SK-N-SH (cell line): ENCODE measurements at regions not wholly inside any gene's neighbourhood (a gene's known extent, or its start where the extent isn't known, plus 50 kb on each side); places are given as distances from the start of the nearest gene placed in this dataset.

Source experiments
- CTCF ChIA-PET: fragments of 300-600, 350-600 bp; formaldehyde crosslinking; extraction: SDS; loops from one replicate; lab custom pipeline; 2021; lab: Yijun Ruan, JAX
- POLR2A ChIA-PET: fragments of 350-600 bp; sonication (Branson Sonifier 250); formaldehyde crosslinking; extraction: SDS; loops from one replicate; lab custom pipeline; 2020; ENCODE audit warnings: antibody characterized with exemption, inconsistent platforms; lab: Yijun Ruan, JAX
- DNase-seq: peaks from one replicate; pipeline ENCODE4 v3.0.0; 2012
- H2AFZ ChIP-seq: fragments of 200-600 bp; sonication (generic); 2 replicates; pipeline ENCODE4 v1.8.1; 2016; ENCODE audit warnings: antibody characterized with exemption, mild to moderate bottlenecking, low read depth
- H3F3A ChIP-seq: fragments of 200-600 bp; sonication (generic); replicated peaks from 2 replicates; pipeline ENCODE3; 2016; ENCODE audit warnings: antibody characterized with exemption, mild to moderate bottlenecking; ENCODE audit not compliant: insufficient read depth
- H3K27ac ChIP-seq, 2 experiments: fragments of 200-500 bp in 1 of 2; fragments of 200-600 bp in 1 of 2; sonication (Bioruptor generic) in 1 of 2; sonication (generic), shearing (Covaris generic) in 1 of 2; 2 replicates each; pipeline versions ENCODE4 v1.5.1 to v1.6.1; 2014 to 2016; ENCODE audit warnings: low read depth in 2 of 2, inconsistent platforms in 1 of 2, low read length in 1 of 2, mild to moderate bottlenecking in 1 of 2, mixed read lengths in 1 of 2
- H3K27me3 ChIP-seq: fragments of 200-600 bp; sonication (generic), shearing (Covaris generic); 2 replicates; pipeline ENCODE4 v1.6.1; 2016; ENCODE audit warnings: mixed run types; ENCODE audit not compliant: insufficient read depth
- H3K36me3 ChIP-seq, 2 experiments: fragments of 200-500 bp in 1 of 2; fragments of 200-600 bp in 1 of 2; sonication (Bioruptor generic) in 1 of 2; sonication (generic) in 1 of 2; replicated peaks in 1 of 2; 2 replicates each; pipeline versions ENCODE3 to v1.5.1; 2014 to 2016; ENCODE audit warnings: low read length in 1 of 2, mild to moderate bottlenecking in 1 of 2; ENCODE audit not compliant: insufficient read depth in 2 of 2, control insufficient read depth in 1 of 2
- H3K4me1 ChIP-seq, 2 experiments: fragments of 200-500 bp in 1 of 2; fragments of 200-600 bp in 1 of 2; sonication (Bioruptor generic) in 1 of 2; sonication (generic), shearing (Covaris generic) in 1 of 2; 2 replicates each; pipeline versions ENCODE4 v1.5.1 to v1.6.1; 2014 to 2016; ENCODE audit warnings: low read depth in 1 of 2, low read length in 1 of 2, mixed run types in 1 of 2; ENCODE audit not compliant: insufficient read depth in 2 of 2, control insufficient read depth in 1 of 2
- H3K4me2 ChIP-seq: fragments of 200-600 bp; sonication (generic), shearing (Covaris generic); 2 replicates; pipeline ENCODE4 v1.6.1; 2017; ENCODE audit warnings: mixed run types
- H3K4me3 ChIP-seq, 2 experiments: fragments of 200-500 bp in 1 of 2; fragments of 200-600 bp in 1 of 2; sonication (Bioruptor generic) in 1 of 2; sonication (generic), shearing (Covaris generic) in 1 of 2; 2 replicates each; pipeline versions ENCODE4 v1.5.1 to v1.8.1; 2014 to 2016; ENCODE audit warnings: low read depth in 2 of 2, inconsistent platforms in 1 of 2, low read length in 1 of 2, mild to moderate bottlenecking in 1 of 2, mixed read lengths in 1 of 2, moderate library complexity in 1 of 2
- H3K79me2 ChIP-seq: fragments of 200-600 bp; sonication (generic); 2 replicates; pipeline ENCODE4 v1.8.1; 2017; ENCODE audit warnings: mild to moderate bottlenecking; ENCODE audit not compliant: insufficient read depth
- H3K9ac ChIP-seq: fragments of 200-600 bp; sonication (generic); 2 replicates; pipeline ENCODE4 v1.6.1; 2017; ENCODE audit warnings: mixed run types
- H3K9me2 ChIP-seq: fragments of 200-600 bp; sonication (generic); 2 replicates; pipeline ENCODE4 v1.6.1; 2017; ENCODE audit warnings: mixed run types
- H3K9me3 ChIP-seq: fragments of 200-600 bp; sonication (generic); 2 replicates; pipeline ENCODE4 v1.6.1; 2017; ENCODE audit warnings: mixed run types, mild to moderate bottlenecking, moderate library complexity
- H4K20me1 ChIP-seq: fragments of 200-600 bp; sonication (generic); 2 replicates; pipeline ENCODE4 v1.6.1; 2017; ENCODE audit warnings: mild to moderate bottlenecking, mixed run types; ENCODE audit not compliant: insufficient read depth
- CHD2 ChIP-seq: fragments of 150-350 bp; IDR thresholded peaks from 2 replicates; pipeline ENCODE4 v1.6.1; 2018; ENCODE audit warnings: low read length; ENCODE audit not compliant: partially characterized antibody
- ELF1 ChIP-seq: IDR thresholded peaks from 2 replicates; pipeline ENCODE4 v1.4.0; 2012
- EP300 ChIP-seq, 2 experiments: IDR thresholded peaks; 2 replicates each; pipeline versions ENCODE4 v1.4.0 to v1.6.1; 2012; ENCODE audit warnings: borderline replicate concordance in 1 of 2, low read depth in 1 of 2, low read length in 1 of 2
- EZH2phosphoT487 ChIP-seq: fragments of 200-600 bp; sonication (generic); IDR thresholded peaks from 2 replicates; pipeline ENCODE4 v1.6.1; 2017; ENCODE audit warnings: low read depth, mixed run types, mild to moderate bottlenecking, antibody characterized with exemption, moderate library complexity, borderline replicate concordance
- FOSL2 ChIP-seq: IDR thresholded peaks from 2 replicates; pipeline ENCODE4 v1.4.0; 2012; ENCODE audit warnings: low read depth, mild to moderate bottlenecking, moderate library complexity, borderline replicate concordance
- FOXJ3 ChIP-seq: sonication (generic); formaldehyde crosslinking; IDR thresholded peaks from 2 replicates; pipeline ENCODE4 v1.5.1; 2020; ENCODE audit warnings: mild to moderate bottlenecking, missing genetic modification reagents
- GABPA ChIP-seq: IDR thresholded peaks from 2 replicates; pipeline ENCODE4 v1.4.0; 2012; ENCODE audit warnings: low read depth, mild to moderate bottlenecking
- GATA2 ChIP-seq: sonication (generic); formaldehyde crosslinking; IDR thresholded peaks from 2 replicates; pipeline ENCODE4 v1.5.0; 2020; ENCODE audit warnings: mild to moderate bottlenecking, missing genetic modification reagents
- IRF3 ChIP-seq: fragments of 150-350 bp; IDR thresholded peaks from 2 replicates; pipeline ENCODE4 v1.6.1; 2016; ENCODE audit warnings: mild to moderate bottlenecking, low read depth, low read length
- JUND ChIP-seq: IDR thresholded peaks from 2 replicates; pipeline ENCODE4 v1.4.0; 2012
- MAX ChIP-seq: IDR thresholded peaks from 2 replicates; pipeline ENCODE4 v1.4.0; 2012; ENCODE audit warnings: low read depth
- MXI1 ChIP-seq: IDR thresholded peaks from 2 replicates; pipeline ENCODE4 v1.6.1; 2012; ENCODE audit warnings: mild to moderate bottlenecking, low read depth, low read length, improper control_type of control experiment
- NFIC ChIP-seq: IDR thresholded peaks from 2 replicates; pipeline ENCODE4 v1.4.0; 2012; ENCODE audit warnings: borderline replicate concordance
- NRF1 ChIP-seq: IDR thresholded peaks from 2 replicates; pipeline ENCODE4 v1.6.1; 2012; ENCODE audit warnings: low read depth, mild to moderate bottlenecking, low read length
- RCOR1 ChIP-seq: fragments of 150-350 bp; IDR thresholded peaks from 2 replicates; pipeline ENCODE4 v1.6.1; 2017; ENCODE audit warnings: antibody characterized with exemption, low read length
- REST ChIP-seq: IDR thresholded peaks from 2 replicates; pipeline ENCODE4 v1.6.1; 2012; ENCODE audit warnings: mild to moderate bottlenecking, low read depth, low read length, moderate library complexity
- RXRA ChIP-seq: IDR thresholded peaks from 2 replicates; pipeline ENCODE4 v1.4.0; 2012; ENCODE audit warnings: low read depth, mild to moderate bottlenecking, borderline replicate concordance
- SMC3 ChIP-seq: IDR thresholded peaks from 2 replicates; pipeline ENCODE4 v1.6.1; 2012; ENCODE audit warnings: low read depth, low read length, improper control_type of control experiment
- TAF1 ChIP-seq: IDR thresholded peaks from 2 replicates; pipeline ENCODE4 v1.6.1; 2012; ENCODE audit warnings: low read depth, mild to moderate bottlenecking, low read length, moderate library complexity, borderline replicate concordance
- USF1 ChIP-seq: IDR thresholded peaks from 2 replicates; pipeline ENCODE4 v1.4.0; 2012; ENCODE audit warnings: low read depth, borderline replicate concordance
- USF2 ChIP-seq: fragments of 150-350 bp; IDR thresholded peaks from 2 replicates; pipeline ENCODE4 v1.6.1; 2017; ENCODE audit warnings: antibody characterized with exemption, low read length, low read depth, borderline replicate concordance
- YY1 ChIP-seq: IDR thresholded peaks from 2 replicates; pipeline ENCODE4 v1.4.0; 2012; ENCODE audit warnings: low read depth, mild to moderate bottlenecking
- WGBS: methylation state at CpG from one replicate; pipeline ENCODE4 v1.1.6; 2017; ENCODE audit warnings: low lambda C conversion rate; 5-methylcytosine and 5-hydroxymethylcytosine counted together

- Histone ChIP-seq H3K27me3 (no peaks in the 10 kb centered on the region), H3K27ac (no peak overlapping the region), H2AFZ (no peak overlapping the region), H3K9me2 (no peaks in the 10 kb centered on the region), H4K20me1 (no peaks in the 10 kb centered on the region), H3K9me3 (no peaks in the 10 kb centered on the region), H3K36me3 (no peaks in the 10 kb centered on the region), H3K4me3 (no peak overlapping the region), H3K4me1 (peaks cover 0 to 4% of the 10 kb centered on the region in 2 experiments; a peak in 1 of 4 replicates), H3K79me2 (no peaks in the 10 kb centered on the region), H3K9ac (no peak overlapping the region), H3F3A (no peaks in the 10 kb centered on the region), H3K4me2 (no peak overlapping the region)
- no peak for DNase-seq
- WGBS = 55% methylated on average over 5 of the region's 5 CpGs
- POLR2A ChIA-PET = no interaction called here
- TF ChIP-seq USF1 = no peak
- TF ChIP-seq USF2 = no peak
- no peak for TF ChIP-seq CHD2
- no peak for TF ChIP-seq ELF1
- TF ChIP-seq JUND = no peak
- TF ChIP-seq SMC3 = no peak
- TF ChIP-seq RXRA = no peak
- no peak for TF ChIP-seq RCOR1
- no peak for TF ChIP-seq EZH2phosphoT487
- no peak for TF ChIP-seq FOXJ3
- CTCF ChIA-PET = no interaction called here
These were observed 211.0 kb downstream of the SH3BP4 start for GRCh38 chr2:235162837-235163197.

GRCh38 chr2:235165136-235165535, 213.3 kb downstream of the SH3BP4 start:
- H3K27ac ChIP-seq = no peak overlapping the region
- H3K4me2 ChIP-seq = no peak overlapping the region
- H3K9ac ChIP-seq = no peak overlapping the region
- H2AFZ ChIP-seq = no peak overlapping the region
- H3K27me3 ChIP-seq = no peaks in the 10 kb centered on the region
- 76% methylated on average over 5 of the region's 9 CpGs for WGBS
- H4K20me1 ChIP-seq = no peaks in the 10 kb centered on the region
- no peaks in the 10 kb centered on the region for H3K9me2 ChIP-seq
- no peak for TF ChIP-seq IRF3
- no peak for TF ChIP-seq RXRA
- no peak for TF ChIP-seq GABPA
- no peak for TF ChIP-seq TAF1
- TF ChIP-seq FOSL2 = no peak
- TF ChIP-seq EP300 (IDR thresholded peaks at IDR 0.05; ENCODE audit: borderline replicate concordance in 1 of 2, low read depth in 1 of 2, low read length in 1 of 2) = no peak
- no peak for TF ChIP-seq MAX
- no peak for TF ChIP-seq JUND
- no peak for TF ChIP-seq YY1
- TF ChIP-seq CHD2 = no peak
- no peak for TF ChIP-seq REST
- TF ChIP-seq NFIC = no peak
- TF ChIP-seq GATA2 (CRISPR knock-in tag) = no peak
- no peak for TF ChIP-seq ELF1
- no peak for TF ChIP-seq NRF1
- TF ChIP-seq FOXJ3 = no peak
- no peak for TF ChIP-seq MXI1
- no peaks in the 10 kb centered on the region for H3F3A ChIP-seq
- no peak for DNase-seq
- H3K79me2 ChIP-seq = no peaks in the 10 kb centered on the region
- no peak overlapping the region for H3K4me3 ChIP-seq
- POLR2A ChIA-PET = no interaction called here
- H3K9me3 ChIP-seq = no peaks in the 10 kb centered on the region
- no peaks in the 10 kb centered on the region for H3K36me3 ChIP-seq
- H3K4me1 ChIP-seq = peaks cover 6% of the 10 kb centered on the region in 2 experiments; a peak in 3 of 4 replicates
- CTCF ChIA-PET = interaction anchor here (0.8 to 0.9 kb wide), 2 partner anchors 9 to 16 kb away, joined by 3 read pairs; no protein-coding TSS in a partner anchor
